ENCODE measurements at regions not wholly inside any gene's neighbourhood (a gene's known extent, or its start where the extent isn't known, plus 50 kb on each side); places are given as distances from the start of the nearest gene placed in this dataset.

DNA sequence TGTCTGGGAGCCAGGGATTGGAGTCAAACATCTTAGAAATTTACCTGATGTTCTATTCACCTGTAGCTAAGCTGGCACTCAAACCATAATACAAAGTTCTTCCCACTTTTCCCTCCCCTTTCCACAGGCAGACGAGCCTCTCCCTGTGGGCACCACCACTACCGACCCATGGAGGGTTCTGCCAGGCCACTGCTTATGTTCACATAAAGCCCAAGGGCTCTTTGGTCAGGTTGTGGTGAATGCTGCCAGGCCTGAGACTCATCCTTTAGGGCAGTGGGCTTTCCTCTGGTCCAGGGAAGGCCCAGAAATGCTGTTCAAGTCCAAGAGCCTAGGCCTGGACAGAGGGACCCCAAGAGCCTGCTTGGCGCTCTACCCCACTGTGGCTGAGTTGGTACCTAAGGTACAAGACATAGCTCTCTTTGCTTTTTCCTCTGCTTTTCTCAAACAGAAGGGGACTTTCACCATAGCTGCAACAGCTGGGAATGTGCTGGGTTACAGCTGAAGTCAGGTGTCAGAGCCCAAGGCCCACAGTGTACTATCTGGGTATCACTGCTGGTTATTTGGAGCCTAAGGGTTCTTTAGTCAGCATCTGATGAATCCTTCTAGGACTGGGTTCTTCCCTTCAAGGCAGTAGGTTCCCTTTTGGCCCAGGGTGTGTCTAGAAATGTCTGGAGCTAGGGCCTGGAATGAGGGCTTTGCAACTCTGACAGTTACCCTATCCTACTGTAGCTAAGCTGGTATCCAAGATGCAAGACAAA, 620.1 kb downstream of the TLE1 start:
- no peak for TF ChIP-seq EP300 (IDR thresholded peaks at IDR 0.05; ENCODE audit: low read length)
- no peak for TF ChIP-seq KAT7 (CRISPR knock-in tag; IDR thresholded peaks at IDR 0.05; ENCODE audit: borderline replicate concordance)
